H1 (cell line): ENCODE measurements at regions not wholly inside any gene's neighbourhood (a gene's known extent, or its start where the extent isn't known, plus 50 kb on each side); places are given as distances from the start of the nearest gene placed in this dataset.

Source experiments
- E2F6 ChIP-seq: IDR thresholded peaks from 2 replicates; pipeline ENCODE4 v1.6.1; 2012; ENCODE audit warnings: inconsistent platforms
- POLR2A ChIP-seq, 2 experiments: IDR thresholded peaks; 1 replicate in 1 of 2; 2 replicates in 1 of 2; pipeline ENCODE4 v1.6.1; 2011; ENCODE audit warnings: low read depth in 2 of 2, low read length in 2 of 2, mild to moderate bottlenecking in 2 of 2; ENCODE audit errors: control extremely low read depth in 1 of 2
- SIRT6 ChIP-seq: IDR thresholded peaks from one replicate; pipeline ENCODE4 v1.7.1; 2012; ENCODE audit warnings: low read length, inconsistent platforms

- no peak for TF ChIP-seq E2F6
- TF ChIP-seq POLR2A (IDR thresholded peaks at IDR 0.05; ENCODE audit: control extremely low read depth in 1 of 2, low read depth in 2 of 2, low read length in 2 of 2), result no peak
- TF ChIP-seq SIRT6, result no peak
- TF ChIP-seq, all 59 proteins: peak for 0
Observed at GRCh38 chr6:71412559-71413140, 124.0 kb downstream of the OGFRL1 start (continued).
